ENCODE measurements at regions not wholly inside any gene's neighbourhood (a gene's known extent, or its start where the extent isn't known, plus 50 kb on each side); places are given as distances from the start of the nearest gene placed in this dataset.

DNA sequence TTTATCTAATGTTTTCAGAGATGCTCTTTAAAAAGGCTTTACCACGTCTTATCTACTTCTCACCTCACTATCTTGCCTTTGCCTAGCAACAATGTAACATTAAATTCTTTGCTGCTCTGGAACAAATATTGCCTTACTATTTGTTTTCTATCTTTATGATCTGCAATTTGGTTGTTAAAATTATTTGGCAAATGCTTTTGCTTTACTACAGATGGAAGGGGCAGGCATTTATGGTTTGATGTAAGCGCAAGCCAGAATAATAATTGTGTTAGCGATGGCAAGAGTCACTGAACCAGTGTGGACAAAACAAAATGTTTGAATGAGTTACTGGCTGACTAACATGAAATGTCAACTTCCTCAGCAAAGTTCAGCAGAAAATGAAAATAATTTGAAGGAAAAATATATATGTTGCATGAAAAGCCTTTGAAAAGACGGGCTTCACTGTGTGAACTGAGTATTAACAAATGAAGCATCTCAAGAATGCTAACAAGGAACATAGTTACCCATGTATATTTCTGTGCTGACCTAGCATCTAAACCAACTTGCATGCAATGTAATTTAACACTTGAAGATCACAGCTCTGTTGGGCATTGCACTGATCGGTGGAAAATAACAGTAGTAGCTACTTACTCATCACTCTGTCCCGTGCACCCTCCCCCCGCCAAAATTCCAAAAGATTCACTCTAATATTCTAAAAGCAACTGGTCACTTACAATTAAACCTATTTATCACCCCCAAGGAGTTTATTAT, 454.0 kb upstream of the ARHGEF26 start:
- no peak for TF ChIP-seq NFYB (CRISPR knock-in tag; conservative IDR thresholded peaks at IDR 0.05; ENCODE audit: low read depth)
- TF ChIP-seq, protein P1, sequence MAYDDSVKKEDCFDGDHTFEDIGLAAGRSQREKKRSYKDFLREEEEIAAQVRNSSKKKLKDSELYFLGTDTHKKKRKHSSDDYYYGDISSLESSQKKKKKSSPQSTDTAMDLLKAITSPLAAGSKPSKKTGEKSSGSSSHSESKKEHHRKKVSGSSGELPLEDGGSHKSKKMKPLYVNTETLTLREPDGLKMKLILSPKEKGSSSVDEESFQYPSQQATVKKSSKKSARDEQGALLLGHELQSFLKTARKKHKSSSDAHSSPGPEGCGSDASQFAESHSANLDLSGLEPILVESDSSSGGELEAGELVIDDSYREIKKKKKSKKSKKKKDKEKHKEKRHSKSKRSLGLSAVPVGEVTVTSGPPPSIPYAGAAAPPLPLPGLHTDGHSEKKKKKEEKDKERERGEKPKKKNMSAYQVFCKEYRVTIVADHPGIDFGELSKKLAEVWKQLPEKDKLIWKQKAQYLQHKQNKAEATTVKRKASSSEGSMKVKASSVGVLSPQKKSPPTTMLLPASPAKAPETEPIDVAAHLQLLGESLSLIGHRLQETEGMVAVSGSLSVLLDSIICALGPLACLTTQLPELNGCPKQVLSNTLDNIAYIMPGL (CRISPR knock-in tag; IDR thresholded peaks at IDR 0.05), result no peak
- no peak for TF ChIP-seq ZBTB21 (CRISPR knock-in tag; IDR thresholded peaks at IDR 0.05; ENCODE audit: borderline replicate concordance)
- TF ChIP-seq, protein P2, sequence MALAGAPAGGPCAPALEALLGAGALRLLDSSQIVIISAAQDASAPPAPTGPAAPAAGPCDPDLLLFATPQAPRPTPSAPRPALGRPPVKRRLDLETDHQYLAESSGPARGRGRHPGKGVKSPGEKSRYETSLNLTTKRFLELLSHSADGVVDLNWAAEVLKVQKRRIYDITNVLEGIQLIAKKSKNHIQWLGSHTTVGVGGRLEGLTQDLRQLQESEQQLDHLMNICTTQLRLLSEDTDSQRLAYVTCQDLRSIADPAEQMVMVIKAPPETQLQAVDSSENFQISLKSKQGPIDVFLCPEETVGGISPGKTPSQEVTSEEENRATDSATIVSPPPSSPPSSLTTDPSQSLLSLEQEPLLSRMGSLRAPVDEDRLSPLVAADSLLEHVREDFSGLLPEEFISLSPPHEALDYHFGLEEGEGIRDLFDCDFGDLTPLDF (CRISPR knock-in tag; IDR thresholded peaks at IDR 0.05), result no peak
- TF ChIP-seq, protein P3, sequence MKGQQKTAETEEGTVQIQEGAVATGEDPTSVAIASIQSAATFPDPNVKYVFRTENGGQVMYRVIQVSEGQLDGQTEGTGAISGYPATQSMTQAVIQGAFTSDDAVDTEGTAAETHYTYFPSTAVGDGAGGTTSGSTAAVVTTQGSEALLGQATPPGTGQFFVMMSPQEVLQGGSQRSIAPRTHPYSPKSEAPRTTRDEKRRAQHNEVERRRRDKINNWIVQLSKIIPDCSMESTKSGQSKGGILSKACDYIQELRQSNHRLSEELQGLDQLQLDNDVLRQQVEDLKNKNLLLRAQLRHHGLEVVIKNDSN (CRISPR knock-in tag; IDR thresholded peaks at IDR 0.05), result no peak
- TF ChIP-seq, protein P4, sequence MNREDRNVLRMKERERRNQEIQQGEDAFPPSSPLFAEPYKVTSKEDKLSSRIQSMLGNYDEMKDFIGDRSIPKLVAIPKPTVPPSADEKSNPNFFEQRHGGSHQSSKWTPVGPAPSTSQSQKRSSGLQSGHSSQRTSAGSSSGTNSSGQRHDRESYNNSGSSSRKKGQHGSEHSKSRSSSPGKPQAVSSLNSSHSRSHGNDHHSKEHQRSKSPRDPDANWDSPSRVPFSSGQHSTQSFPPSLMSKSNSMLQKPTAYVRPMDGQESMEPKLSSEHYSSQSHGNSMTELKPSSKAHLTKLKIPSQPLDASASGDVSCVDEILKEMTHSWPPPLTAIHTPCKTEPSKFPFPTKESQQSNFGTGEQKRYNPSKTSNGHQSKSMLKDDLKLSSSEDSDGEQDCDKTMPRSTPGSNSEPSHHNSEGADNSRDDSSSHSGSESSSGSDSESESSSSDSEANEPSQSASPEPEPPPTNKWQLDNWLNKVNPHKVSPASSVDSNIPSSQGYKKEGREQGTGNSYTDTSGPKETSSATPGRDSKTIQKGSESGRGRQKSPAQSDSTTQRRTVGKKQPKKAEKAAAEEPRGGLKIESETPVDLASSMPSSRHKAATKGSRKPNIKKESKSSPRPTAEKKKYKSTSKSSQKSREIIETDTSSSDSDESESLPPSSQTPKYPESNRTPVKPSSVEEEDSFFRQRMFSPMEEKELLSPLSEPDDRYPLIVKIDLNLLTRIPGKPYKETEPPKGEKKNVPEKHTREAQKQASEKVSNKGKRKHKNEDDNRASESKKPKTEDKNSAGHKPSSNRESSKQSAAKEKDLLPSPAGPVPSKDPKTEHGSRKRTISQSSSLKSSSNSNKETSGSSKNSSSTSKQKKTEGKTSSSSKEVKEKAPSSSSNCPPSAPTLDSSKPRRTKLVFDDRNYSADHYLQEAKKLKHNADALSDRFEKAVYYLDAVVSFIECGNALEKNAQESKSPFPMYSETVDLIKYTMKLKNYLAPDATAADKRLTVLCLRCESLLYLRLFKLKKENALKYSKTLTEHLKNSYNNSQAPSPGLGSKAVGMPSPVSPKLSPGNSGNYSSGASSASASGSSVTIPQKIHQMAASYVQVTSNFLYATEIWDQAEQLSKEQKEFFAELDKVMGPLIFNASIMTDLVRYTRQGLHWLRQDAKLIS (CRISPR knock-in tag; IDR thresholded peaks at IDR 0.05; ENCODE audit: borderline replicate concordance), result no peak
- TF ChIP-seq, protein P5, sequence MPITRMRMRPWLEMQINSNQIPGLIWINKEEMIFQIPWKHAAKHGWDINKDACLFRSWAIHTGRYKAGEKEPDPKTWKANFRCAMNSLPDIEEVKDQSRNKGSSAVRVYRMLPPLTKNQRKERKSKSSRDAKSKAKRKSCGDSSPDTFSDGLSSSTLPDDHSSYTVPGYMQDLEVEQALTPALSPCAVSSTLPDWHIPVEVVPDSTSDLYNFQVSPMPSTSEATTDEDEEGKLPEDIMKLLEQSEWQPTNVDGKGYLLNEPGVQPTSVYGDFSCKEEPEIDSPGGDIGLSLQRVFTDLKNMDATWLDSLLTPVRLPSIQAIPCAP (CRISPR knock-in tag; IDR thresholded peaks at IDR 0.05), result no peak
- TF ChIP-seq, protein P6, sequence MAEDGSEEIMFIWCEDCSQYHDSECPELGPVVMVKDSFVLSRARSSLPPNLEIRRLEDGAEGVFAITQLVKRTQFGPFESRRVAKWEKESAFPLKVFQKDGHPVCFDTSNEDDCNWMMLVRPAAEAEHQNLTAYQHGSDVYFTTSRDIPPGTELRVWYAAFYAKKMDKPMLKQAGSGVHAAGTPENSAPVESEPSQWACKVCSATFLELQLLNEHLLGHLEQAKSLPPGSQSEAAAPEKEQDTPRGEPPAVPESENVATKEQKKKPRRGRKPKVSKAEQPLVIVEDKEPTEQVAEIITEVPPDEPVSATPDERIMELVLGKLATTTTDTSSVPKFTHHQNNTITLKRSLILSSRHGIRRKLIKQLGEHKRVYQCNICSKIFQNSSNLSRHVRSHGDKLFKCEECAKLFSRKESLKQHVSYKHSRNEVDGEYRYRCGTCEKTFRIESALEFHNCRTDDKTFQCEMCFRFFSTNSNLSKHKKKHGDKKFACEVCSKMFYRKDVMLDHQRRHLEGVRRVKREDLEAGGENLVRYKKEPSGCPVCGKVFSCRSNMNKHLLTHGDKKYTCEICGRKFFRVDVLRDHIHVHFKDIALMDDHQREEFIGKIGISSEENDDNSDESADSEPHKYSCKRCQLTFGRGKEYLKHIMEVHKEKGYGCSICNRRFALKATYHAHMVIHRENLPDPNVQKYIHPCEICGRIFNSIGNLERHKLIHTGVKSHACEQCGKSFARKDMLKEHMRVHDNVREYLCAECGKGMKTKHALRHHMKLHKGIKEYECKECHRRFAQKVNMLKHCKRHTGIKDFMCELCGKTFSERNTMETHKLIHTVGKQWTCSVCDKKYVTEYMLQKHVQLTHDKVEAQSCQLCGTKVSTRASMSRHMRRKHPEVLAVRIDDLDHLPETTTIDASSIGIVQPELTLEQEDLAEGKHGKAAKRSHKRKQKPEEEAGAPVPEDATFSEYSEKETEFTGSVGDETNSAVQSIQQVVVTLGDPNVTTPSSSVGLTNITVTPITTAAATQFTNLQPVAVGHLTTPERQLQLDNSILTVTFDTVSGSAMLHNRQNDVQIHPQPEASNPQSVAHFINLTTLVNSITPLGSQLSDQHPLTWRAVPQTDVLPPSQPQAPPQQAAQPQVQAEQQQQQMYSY (CRISPR knock-in tag; IDR thresholded peaks at IDR 0.05), result no peak
- no peak for TF ChIP-seq GTF2I (CRISPR knock-in tag; conservative IDR thresholded peaks at IDR 0.05)
- no peak for TF ChIP-seq NR2C2 (CRISPR knock-in tag; IDR thresholded peaks at IDR 0.05)
- TF ChIP-seq TP53 (CRISPR knock-in tag; IDR thresholded peaks at IDR 0.05), result no peak
- no peak for TF ChIP-seq JAZF1 (CRISPR knock-in tag; IDR thresholded peaks at IDR 0.05)
- TF ChIP-seq ZNF263 (CRISPR knock-in tag; IDR thresholded peaks at IDR 0.05; ENCODE audit: low read depth), result no peak
- no peak for TF ChIP-seq IRF2 (CRISPR knock-in tag; IDR thresholded peaks at IDR 0.05; ENCODE audit: borderline replicate concordance, low read depth)
- TF ChIP-seq, protein P7, sequence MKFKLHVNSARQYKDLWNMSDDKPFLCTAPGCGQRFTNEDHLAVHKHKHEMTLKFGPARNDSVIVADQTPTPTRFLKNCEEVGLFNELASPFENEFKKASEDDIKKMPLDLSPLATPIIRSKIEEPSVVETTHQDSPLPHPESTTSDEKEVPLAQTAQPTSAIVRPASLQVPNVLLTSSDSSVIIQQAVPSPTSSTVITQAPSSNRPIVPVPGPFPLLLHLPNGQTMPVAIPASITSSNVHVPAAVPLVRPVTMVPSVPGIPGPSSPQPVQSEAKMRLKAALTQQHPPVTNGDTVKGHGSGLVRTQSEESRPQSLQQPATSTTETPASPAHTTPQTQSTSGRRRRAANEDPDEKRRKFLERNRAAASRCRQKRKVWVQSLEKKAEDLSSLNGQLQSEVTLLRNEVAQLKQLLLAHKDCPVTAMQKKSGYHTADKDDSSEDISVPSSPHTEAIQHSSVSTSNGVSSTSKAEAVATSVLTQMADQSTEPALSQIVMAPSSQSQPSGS (CRISPR knock-in tag; IDR thresholded peaks at IDR 0.05; ENCODE audit: borderline replicate concordance, low read depth), result no peak
- TF ChIP-seq TCF7 (CRISPR knock-in tag; IDR thresholded peaks at IDR 0.05; ENCODE audit: low read depth), result no peak
- no peak for TF ChIP-seq MYBL2 (CRISPR knock-in tag; IDR thresholded peaks at IDR 0.05)
- TF ChIP-seq, protein P8, sequence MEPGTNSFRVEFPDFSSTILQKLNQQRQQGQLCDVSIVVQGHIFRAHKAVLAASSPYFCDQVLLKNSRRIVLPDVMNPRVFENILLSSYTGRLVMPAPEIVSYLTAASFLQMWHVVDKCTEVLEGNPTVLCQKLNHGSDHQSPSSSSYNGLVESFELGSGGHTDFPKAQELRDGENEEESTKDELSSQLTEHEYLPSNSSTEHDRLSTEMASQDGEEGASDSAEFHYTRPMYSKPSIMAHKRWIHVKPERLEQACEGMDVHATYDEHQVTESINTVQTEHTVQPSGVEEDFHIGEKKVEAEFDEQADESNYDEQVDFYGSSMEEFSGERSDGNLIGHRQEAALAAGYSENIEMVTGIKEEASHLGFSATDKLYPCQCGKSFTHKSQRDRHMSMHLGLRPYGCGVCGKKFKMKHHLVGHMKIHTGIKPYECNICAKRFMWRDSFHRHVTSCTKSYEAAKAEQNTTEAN (CRISPR knock-in tag; IDR thresholded peaks at IDR 0.05), result no peak
- no peak for TF ChIP-seq ATF1 (CRISPR knock-in tag; IDR thresholded peaks at IDR 0.05)
- no peak for TF ChIP-seq ZNF396 (CRISPR knock-in tag; IDR thresholded peaks at IDR 0.05; ENCODE audit: borderline replicate concordance)
- H3K27ac Mint-ChIP-seq, result no peak overlapping the region
- H3K4me1 Mint-ChIP-seq, result peaks cover 16% of the 10 kb centered on the region
- DNase-seq (ENCODE audit: low spot score) (no peak), ATAC-seq (no peak; the same call in 1 of the 2 replicates)
- H3K36me3 Mint-ChIP-seq, result no peaks in the 10 kb centered on the region
- POLR2A ChIA-PET, result no interaction called here
- H3K9me3 Mint-ChIP-seq, result peaks cover 3% of the 10 kb centered on the region; the same call in 1 of the 2 replicates
- no peaks in the 10 kb centered on the region for H3K27me3 Mint-ChIP-seq (ENCODE audit: low read depth)
- CTCF ChIA-PET, result no interaction called here
- H3K4me3 Mint-ChIP-seq, result no peak overlapping the region

Data from WTC11 (cell line).